Testis (tissue), 2 donors: ENCODE measurements at regions not wholly inside any gene's neighbourhood (a gene's known extent, or its start where the extent isn't known, plus 50 kb on each side); places are given as distances from the start of the nearest gene placed in this dataset.

Experiments
- CTCF ChIP-seq, 3 experiments: fragments of 450-650 bp in 2 of 3; fragments of 200-600 bp in 1 of 3; sonication (generic) in 1 of 3; IDR thresholded peaks; one replicate each; pipeline ENCODE4 v1.5.1; 2016 to 2019; ENCODE audit warnings: antibody characterized with exemption in 3 of 3, mild to moderate bottlenecking in 2 of 3, moderate library complexity in 1 of 3
- POLR2A ChIP-seq: fragments of 450-650 bp; IDR thresholded peaks from one replicate; pipeline ENCODE4 v1.6.1; 2017; ENCODE audit warnings: antibody characterized with exemption, mild to moderate bottlenecking, moderate library complexity

GRCh38 chr4:125985856-125986255 lies 671.1 kb downstream of the FAT4 start:
- no peak for TF ChIP-seq CTCF (IDR thresholded peaks at IDR 0.05)
- no peak for TF ChIP-seq POLR2A
